IMR-90 (cell line): ENCODE measurements at regions not wholly inside any gene's neighbourhood (a gene's known extent, or its start where the extent isn't known, plus 50 kb on each side); places are given as distances from the start of the nearest gene placed in this dataset.

ENCODE experiments used
- ATAC-seq: fragments of 200-7000 bp; cut with Tn5 transposase; 2 replicates; pipeline ENCODE4 v1.9.1; 2020; ENCODE audit warnings: low read depth, mild to moderate bottlenecking, moderate library complexity
- BruUV-seq: library from RNA; stranded (reverse); fragments of 400-500 nt; replicated peaks from 2 replicates; lab custom pipeline; 2021; lab: Mats Ljungman, UMichigan
- CTCF ChIA-PET: fragments of 300-600 bp; formaldehyde crosslinking; extraction: SDS; loops from one replicate; lab custom pipeline; 2021; ENCODE audit warnings: antibody characterized with exemption; lab: Yijun Ruan, JAX
- POLR2A ChIA-PET: fragments of 300-600 bp; sonication (Branson Sonifier 250); formaldehyde crosslinking; loops from one replicate; lab custom pipeline; 2022; ENCODE audit warnings: antibody characterized with exemption; ENCODE audit not compliant: unreplicated experiment; lab: Charles Lee
- DNase-seq: peaks from one replicate; pipeline ENCODE4 v3.0.0; 2013
- H2AFZ ChIP-seq: replicated peaks from 2 replicates; pipeline ENCODE3; 2013; ENCODE audit warnings: low read length, mild to moderate bottlenecking; ENCODE audit not compliant: poor library complexity
- H2AK5ac ChIP-seq: 2 replicates; pipeline ENCODE4 v1.6.1; 2013; ENCODE audit warnings: low read depth, low read length, inconsistent platforms
- H2AK9ac ChIP-seq: replicated peaks from 2 replicates; pipeline ENCODE3; 2013; ENCODE audit warnings: mild to moderate bottlenecking, low read depth, low read length, moderate library complexity; ENCODE audit not compliant: poor library complexity
- H2BK120ac ChIP-seq: 2 replicates; pipeline ENCODE4 v1.6.1; 2013; ENCODE audit warnings: low read depth, low read length, inconsistent platforms
- H2BK15ac ChIP-seq: 3 replicates; pipeline ENCODE4 v1.6.1; 2013; ENCODE audit warnings: low read depth, low read length, inconsistent platforms
- H2BK20ac ChIP-seq: 2 replicates; pipeline ENCODE4 v1.6.1; 2013; ENCODE audit warnings: low read depth, mild to moderate bottlenecking, inconsistent platforms, low read length, moderate library complexity
- H2BK5ac ChIP-seq: 2 replicates; pipeline ENCODE4 v1.6.1; 2013; ENCODE audit warnings: mild to moderate bottlenecking, low read depth, low read length, inconsistent platforms; ENCODE audit not compliant: poor library complexity, severe bottlenecking
- H3K14ac ChIP-seq: replicated peaks from 2 replicates; pipeline ENCODE4 v1.6.1; 2013; ENCODE audit warnings: low read depth, low read length, inconsistent platforms
- H3K18ac ChIP-seq: 2 replicates; pipeline ENCODE4 v1.6.1; 2013; ENCODE audit warnings: low read depth, low read length, control low read depth
- H3K23ac ChIP-seq: 2 replicates; pipeline ENCODE4 v1.6.1; 2013; ENCODE audit warnings: low read depth, low read length, inconsistent platforms
- H3K27ac ChIP-seq: 2 replicates; pipeline ENCODE4 v1.5.1; 2013; ENCODE audit warnings: mild to moderate bottlenecking, control low read depth, low read length; ENCODE audit not compliant: insufficient read depth
- H3K27me3 ChIP-seq: 2 replicates; pipeline ENCODE4 v1.6.1; 2013; ENCODE audit warnings: low read length; ENCODE audit not compliant: control insufficient read depth, insufficient read depth
- H3K36me3 ChIP-seq: 2 replicates; pipeline ENCODE4 v1.6.1; 2013; ENCODE audit warnings: low read length, mixed read lengths; ENCODE audit not compliant: control insufficient read depth, insufficient read depth
- H3K4ac ChIP-seq: 2 replicates; pipeline ENCODE4 v1.6.1; 2013; ENCODE audit warnings: low read depth, low read length, inconsistent platforms
- H3K4me1 ChIP-seq: 2 replicates; pipeline ENCODE4 v1.6.1; 2013; ENCODE audit warnings: low read length, mixed read lengths; ENCODE audit not compliant: control insufficient read depth, insufficient read depth
- H3K4me2 ChIP-seq: 2 replicates; pipeline ENCODE4 v1.6.1; 2013; ENCODE audit warnings: low read depth, mild to moderate bottlenecking, control low read depth, low read length, moderate library complexity
- H3K4me3 ChIP-seq: 2 replicates; pipeline ENCODE4 v1.5.1; 2013; ENCODE audit warnings: low read depth, mild to moderate bottlenecking, control low read depth, low read length, moderate library complexity; ENCODE audit not compliant: insufficient read depth
- H3K56ac ChIP-seq: 2 replicates; pipeline ENCODE4 v1.6.1; 2013; ENCODE audit warnings: low read length, inconsistent platforms; ENCODE audit not compliant: insufficient read depth; ENCODE audit errors: extremely low read depth
- H3K79me1 ChIP-seq, 2 experiments: 2 replicates each; pipeline ENCODE4 v1.6.1; 2013; ENCODE audit warnings: low read length in 2 of 2, inconsistent platforms in 1 of 2, low read depth in 1 of 2
- H3K9ac ChIP-seq: 2 replicates; pipeline ENCODE4 v1.6.1; 2013; ENCODE audit warnings: low read depth, low read length, control low read depth
- H3K9me1 ChIP-seq: 2 replicates; pipeline ENCODE4 v1.6.1; 2013; ENCODE audit warnings: low read length, inconsistent platforms; ENCODE audit not compliant: insufficient read depth
- H3K9me3 ChIP-seq: 2 replicates; pipeline ENCODE4 v1.6.1; 2013; ENCODE audit warnings: low read length; ENCODE audit not compliant: control insufficient read depth, insufficient read depth
- H4K20me1 ChIP-seq: 2 replicates; pipeline ENCODE4 v1.6.1; 2013; ENCODE audit warnings: low read length, inconsistent platforms; ENCODE audit not compliant: insufficient read depth
- H4K5ac ChIP-seq: 2 replicates; pipeline ENCODE4 v1.6.1; 2013; ENCODE audit warnings: mild to moderate bottlenecking, low read depth, low read length, control low read depth
- H4K8ac ChIP-seq, 2 experiments: 2 replicates each; pipeline ENCODE4 v1.6.1; 2013; ENCODE audit warnings: low read depth in 2 of 2, low read length in 2 of 2, control low read depth in 1 of 2, inconsistent platforms in 1 of 2
- H4K91ac ChIP-seq: 2 replicates; pipeline ENCODE4 v1.6.1; 2013; ENCODE audit warnings: low read depth, low read length, inconsistent platforms; ENCODE audit not compliant: insufficient read depth
- SMC3 ChIP-seq: fragments of 150-350 bp; IDR thresholded peaks from 2 replicates; pipeline ENCODE4 v1.6.1; 2016; ENCODE audit warnings: low read depth, mild to moderate bottlenecking, antibody characterized with exemption, low read length, moderate library complexity
- WGBS, 2 experiments: methylation state at CpG; one replicate each; pipeline versions ENCODE4 v1.1.5 to v1.1.7; 2013; ENCODE audit warnings: missing lambda C conversion rate in 2 of 2; ENCODE audit not compliant: insufficient read length in 1 of 2; ENCODE audit errors: extremely low coverage in 2 of 2; 5-methylcytosine and 5-hydroxymethylcytosine counted together
- dilution Hi-C: fragments of 300-500 bp; cut with HindIII; formaldehyde crosslinking; loops from one replicate; pipeline ENCODE4 v1.14.3; 2018; ENCODE audit warnings: low sequenced_read_pairs; ENCODE audit not compliant: unreplicated experiment
- in situ Hi-C: fragments of 300-500 bp; cut with MboI; formaldehyde crosslinking; loops from 3 replicates; pipeline ENCODE4 v1.14.3; 2019; ENCODE audit warnings: low sequenced_read_pairs, inconsistent platforms, mixed read lengths
- intact Hi-C: fragments of 100-400 bp; cut with micrococcal nuclease; formaldehyde crosslinking; loops from 2 replicates; pipeline ENCODE4 v1.10.0; 2022
- TF ChIP-seq, protein P1 (sequence below): fragments of 150-350 bp; IDR thresholded peaks from 2 replicates; pipeline ENCODE4 v1.6.1; 2017; ENCODE audit warnings: mild to moderate bottlenecking, antibody characterized with exemption, low read length, low read depth

DNA sequence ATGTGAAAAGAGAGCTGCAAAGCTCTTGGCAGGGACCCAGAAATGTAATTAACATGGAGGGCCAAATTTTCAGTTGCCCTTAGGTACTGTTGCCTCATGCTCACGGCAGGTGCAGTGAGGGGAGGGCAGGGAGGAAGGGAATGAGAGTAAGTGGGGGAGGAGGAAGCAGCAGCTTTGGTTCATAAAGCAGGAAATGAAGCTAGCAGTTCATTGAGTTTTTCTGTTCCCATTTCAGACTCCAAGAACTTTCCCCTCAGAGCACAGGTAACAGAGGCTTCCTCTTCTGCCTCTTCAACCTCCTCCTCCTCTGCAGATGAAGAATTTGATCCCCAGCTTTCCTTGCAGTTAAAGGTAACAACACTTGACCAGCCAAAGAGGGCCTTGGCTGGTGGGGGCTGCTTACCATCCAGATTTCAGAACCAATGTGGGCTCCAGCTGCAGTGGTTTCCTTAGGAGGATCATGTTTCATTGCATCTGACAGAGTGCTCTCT is 57.9 kb upstream of the PARVA start:
- no peak overlapping the region for H2AK9ac ChIP-seq
- H4K5ac ChIP-seq: peak overlapping the region; percentile 50
- H2BK120ac ChIP-seq: peak overlapping the region; percentile 94
- intact Hi-C loops (loop anchor here (1.0 kb wide), 1 partner anchor 31 kb away; no protein-coding TSS in a partner anchor), dilution Hi-C loops (no loop called here), in situ Hi-C loops (loop anchor here (25.0 kb wide), 2 partner anchors 818 to 1018 kb away; no protein-coding TSS in a partner anchor)
- no CpG with 5 or more reads among the region's 1 CpG for WGBS, 2 experiments
- peak overlapping the region; percentile 32 for H3K9ac ChIP-seq
- peak overlapping the region; percentile 61; the same call in 1 of the 2 replicates for H2AK5ac ChIP-seq
- peak overlapping the region; percentile 90 for H2BK20ac ChIP-seq
- ChIA-PET CTCF (interaction anchor here (0.6 to 2.6 kb wide), 5 partner anchors 11 to 528 kb away, joined by 3 to 13 read pairs (median 4); no protein-coding TSS in a partner anchor), POLR2A (interaction anchor here (1.3 to 1.9 kb wide), 2 partner anchors 31 to 35 kb away, joined by 8 to 9 read pairs; no protein-coding TSS in a partner anchor)
- H3K14ac ChIP-seq: peak overlapping the region; percentile 81
- H2BK5ac ChIP-seq: peak overlapping the region; percentile 29
- H3K79me1 ChIP-seq: 0 out of 4 replicates have a peak, but pooled peaks cover 0 to 3% of the 10 kb centered on the region in 2 experiments
- peak overlapping the region; percentile 81 for H4K91ac ChIP-seq
- H4K8ac ChIP-seq: peak overlapping the region; percentile 46 to 54; a peak in 3 of 4 replicates
- peak overlapping the region; percentile 85 for H3K23ac ChIP-seq
- peak overlapping the region; percentile 64 for H3K56ac ChIP-seq
- H3K9me3 ChIP-seq: peaks cover 2% of the 10 kb centered on the region; the same call in 1 of the 2 replicates
- H3K4me1 ChIP-seq: peaks cover 23% of the 10 kb centered on the region
- H3K9me1 ChIP-seq: peaks cover 16% of the 10 kb centered on the region
- no peak for TF ChIP-seq SMC3
- TF ChIP-seq, protein P1, sequence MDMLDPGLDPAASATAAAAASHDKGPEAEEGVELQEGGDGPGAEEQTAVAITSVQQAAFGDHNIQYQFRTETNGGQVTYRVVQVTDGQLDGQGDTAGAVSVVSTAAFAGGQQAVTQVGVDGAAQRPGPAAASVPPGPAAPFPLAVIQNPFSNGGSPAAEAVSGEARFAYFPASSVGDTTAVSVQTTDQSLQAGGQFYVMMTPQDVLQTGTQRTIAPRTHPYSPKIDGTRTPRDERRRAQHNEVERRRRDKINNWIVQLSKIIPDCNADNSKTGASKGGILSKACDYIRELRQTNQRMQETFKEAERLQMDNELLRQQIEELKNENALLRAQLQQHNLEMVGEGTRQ: no peak
- H3K18ac ChIP-seq: peak overlapping the region; percentile 77
- no peaks in the 10 kb centered on the region for H3K36me3 ChIP-seq
- H2AFZ ChIP-seq: peak overlapping the region; percentile 63
- peak overlapping the region; percentile 96 for H3K27ac ChIP-seq
- 0 out of 3 replicates have a peak overlapping the region, but pooled peaks have one; percentile 11 for H2BK15ac ChIP-seq
- ATAC-seq (no peak), DNase-seq (peak; percentile 22)
- peak overlapping the region; percentile 64; the same call in 1 of the 2 replicates for H3K4me2 ChIP-seq
- no peaks in the 10 kb centered on the region for H3K27me3 ChIP-seq
- no peak overlapping the region for H3K4me3 ChIP-seq
- H4K20me1 ChIP-seq: no peaks in the 10 kb centered on the region
- BruUV-seq: no TSS peak
- peak overlapping the region; percentile 91 for H3K4ac ChIP-seq
